Astrocyte of the cerebellum (primary cell): ENCODE measurements at regions not wholly inside any gene's neighbourhood (a gene's known extent, or its start where the extent isn't known, plus 50 kb on each side); places are given as distances from the start of the nearest gene placed in this dataset.

ENCODE experiments used
- DNase-seq: peaks from one replicate; pipeline ENCODE4 v3.0.0-alpha.2; 2011; ENCODE audit warnings: low read depth
- H3K4me3 ChIP-seq: 2 replicates; pipeline ENCODE4 v1.5.1; 2011; ENCODE audit warnings: mild to moderate bottlenecking, low read depth, low read length, moderate library complexity
- CTCF ChIP-seq: IDR thresholded peaks from 2 replicates; pipeline ENCODE4 v1.5.1; 2012; ENCODE audit warnings: low read length, low read depth, moderate library complexity, mild to moderate bottlenecking; ENCODE audit errors: missing control alignments
- in situ Hi-C: cut with HindIII; loops from 2 replicates; pipeline ENCODE4 v1.10.0; 2017; ENCODE audit warnings: low sequenced_read_pairs

GRCh38 chr6:23561732-23562131 lies 564.3 kb upstream of the NRSN1 start:
- DNase-seq: no peak
- H3K4me3 ChIP-seq: no peak overlapping the region
- no peak for TF ChIP-seq CTCF
- in situ Hi-C loops: no loop called here

DNA sequence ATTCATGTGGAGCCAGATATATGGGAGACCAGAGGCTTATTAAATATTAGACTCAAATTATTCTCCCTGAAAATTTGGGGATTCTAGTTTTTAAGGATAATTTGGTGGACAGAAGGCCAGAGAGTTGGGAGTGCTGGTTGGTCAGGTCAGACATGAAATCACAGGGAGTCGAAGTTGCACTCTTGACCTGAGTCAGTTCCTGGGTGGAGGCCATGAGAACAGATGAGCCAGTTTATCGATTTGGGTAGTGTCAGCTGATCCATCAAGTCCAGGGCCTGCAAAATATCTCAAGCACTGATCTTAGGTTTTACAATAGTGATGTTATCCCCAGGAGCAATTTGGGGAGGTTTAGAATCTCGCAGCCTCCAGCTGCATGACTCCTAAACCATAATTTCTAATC lies 563.5 kb upstream of the NRSN1 start:
- no peak for DNase-seq
- no peak for TF ChIP-seq CTCF
- in situ Hi-C loops: no loop called here
- H3K4me3 ChIP-seq: no peak overlapping the region

- no peak for DNase-seq
- in situ Hi-C loops: no loop called here
- TF ChIP-seq CTCF: no peak
- no peak overlapping the region for H3K4me3 ChIP-seq
Observed at GRCh38 chr6:23563323-23563722, 562.7 kb upstream of the NRSN1 start.

DNA sequence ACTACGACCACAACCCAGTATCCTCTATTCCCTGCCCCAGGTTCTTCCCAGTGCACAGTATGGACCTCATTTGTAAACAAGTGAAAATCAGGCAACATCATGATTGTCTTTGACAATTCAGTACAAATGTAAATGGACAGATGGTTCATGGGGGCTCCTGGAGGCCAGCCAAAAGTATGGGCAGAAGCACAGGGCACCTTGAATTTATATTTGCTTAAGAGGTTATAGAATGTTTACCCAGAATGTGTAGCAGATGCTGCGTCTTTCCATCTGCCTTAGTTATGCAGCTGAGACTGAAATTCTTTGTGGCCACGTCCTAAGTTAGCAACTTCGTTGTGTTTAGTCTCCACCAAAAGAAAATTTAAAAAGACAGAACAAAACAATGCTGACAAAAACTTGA lies 559.6 kb upstream of the NRSN1 start:
- DNase-seq: no peak
- in situ Hi-C loops: no loop called here
- no peak for TF ChIP-seq CTCF
- no peak overlapping the region for H3K4me3 ChIP-seq

DNA sequence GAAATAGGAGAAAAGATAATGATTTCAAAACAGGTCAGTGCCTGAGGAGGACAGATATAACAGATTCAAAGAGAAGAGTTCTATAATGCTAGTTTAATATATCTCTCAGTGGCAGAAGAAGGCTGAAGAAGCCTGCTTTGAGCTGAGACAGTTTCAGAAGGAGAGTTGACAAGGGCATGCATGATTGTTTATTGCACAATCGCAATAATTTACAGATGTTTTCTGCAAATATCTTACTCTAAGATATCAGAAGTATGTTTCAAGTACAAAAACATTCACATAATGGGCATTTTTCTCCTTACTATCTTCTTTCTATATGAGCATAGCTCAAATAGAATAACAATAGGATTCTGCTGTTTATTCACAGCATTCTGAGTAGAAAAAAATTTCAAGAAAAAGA lies 557.7 kb upstream of the NRSN1 start:
- H3K4me3 ChIP-seq: no peak overlapping the region
- no peak for TF ChIP-seq CTCF
- in situ Hi-C loops: no loop called here
- DNase-seq: no peak

GRCh38 chr6:23584134-23584763 lies 541.8 kb upstream of the NRSN1 start:
- TF ChIP-seq CTCF: no peak
- H3K4me3 ChIP-seq: no peak overlapping the region
- no peak for DNase-seq
- in situ Hi-C loops: no loop called here

DNA sequence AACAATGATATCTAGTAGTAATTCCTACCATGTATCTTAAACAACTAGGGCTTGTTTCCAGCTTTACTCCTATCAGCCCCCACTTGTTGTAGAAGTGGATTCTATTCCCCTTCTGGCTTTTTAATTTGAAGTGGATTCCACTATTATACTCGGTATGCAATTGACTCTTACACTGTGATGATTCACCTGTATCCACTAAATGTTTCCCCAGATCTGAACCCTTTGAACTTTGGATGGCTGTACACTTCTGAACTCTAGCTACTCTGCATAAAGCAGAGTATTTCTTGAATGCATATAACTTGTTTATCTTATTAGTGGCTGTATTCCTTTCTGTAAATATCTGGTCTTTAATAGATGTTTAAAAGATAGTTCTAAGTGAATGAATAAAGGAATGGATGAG lies 538.4 kb upstream of the NRSN1 start:
- no peak for DNase-seq
- H3K4me3 ChIP-seq: no peak overlapping the region
- no peak for TF ChIP-seq CTCF
- in situ Hi-C loops: no loop called here
